Type B pancreatic cell (in vitro differentiated cells): ENCODE measurements at regions not wholly inside any gene's neighbourhood (a gene's known extent, or its start where the extent isn't known, plus 50 kb on each side); places are given as distances from the start of the nearest gene placed in this dataset.

Experiments used
- DNase-seq: peaks from one replicate; pipeline ENCODE4 v3.0.0; 2021; ENCODE audit warnings: mixed read lengths; ENCODE audit not compliant: unreplicated experiment; ENCODE audit errors: extremely low spot score
- H3K27ac Mint-ChIP-seq: 2 replicates; pipeline ENCODE4 v1.8.0; 2021; ENCODE audit warnings: mild to moderate bottlenecking, mixed read lengths
- H3K27me3 Mint-ChIP-seq: 2 replicates; pipeline ENCODE4 v1.8.0; 2021; ENCODE audit warnings: mixed read lengths
- H3K36me3 Mint-ChIP-seq: 2 replicates; pipeline ENCODE4 v1.8.0; 2021; ENCODE audit warnings: mixed read lengths
- H3K4me1 Mint-ChIP-seq: one replicate; pipeline ENCODE4 v1.8.0; 2021; ENCODE audit warnings: mixed read lengths; ENCODE audit not compliant: unreplicated experiment
- H3K4me3 Mint-ChIP-seq: 2 replicates; pipeline ENCODE4 v1.8.0; 2021; ENCODE audit warnings: mild to moderate bottlenecking, mixed read lengths
- H3K9me3 Mint-ChIP-seq: 2 replicates; pipeline ENCODE4 v1.8.0; 2021; ENCODE audit warnings: mixed read lengths
- TF ChIP-seq, protein P1 (sequence below): fragments of 200-600 bp; sonication (generic); conservative IDR thresholded peaks from 2 replicates; pipeline ENCODE4 v1.5.0; 2021; ENCODE audit warnings: antibody characterized with exemption, mild to moderate bottlenecking

DNA sequence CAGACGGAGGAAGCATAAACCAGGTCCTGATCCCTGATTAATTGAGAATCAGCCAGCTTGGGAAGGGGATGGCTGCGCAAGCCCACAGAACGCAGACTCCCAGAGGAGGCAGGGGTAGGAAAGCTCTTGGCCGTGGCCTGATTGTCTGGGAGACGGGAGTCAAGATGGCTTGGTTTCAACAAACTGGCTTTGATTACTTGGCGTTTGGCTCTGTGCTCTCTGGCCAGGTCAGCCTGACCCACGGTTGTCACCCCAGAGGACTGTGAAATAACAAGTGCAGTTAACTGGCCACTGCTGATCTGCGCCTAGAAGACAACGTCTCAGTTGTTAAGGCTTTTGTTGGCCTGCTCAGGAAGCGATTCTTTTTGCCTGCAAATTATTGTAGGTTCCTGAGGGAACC, 387.0 kb upstream of the PROK2 start:
- peaks cover 12% of the 10 kb centered on the region for H3K9me3 Mint-ChIP-seq
- DNase-seq: no peak
- H3K36me3 Mint-ChIP-seq: no peaks in the 10 kb centered on the region
- TF ChIP-seq, protein P1, sequence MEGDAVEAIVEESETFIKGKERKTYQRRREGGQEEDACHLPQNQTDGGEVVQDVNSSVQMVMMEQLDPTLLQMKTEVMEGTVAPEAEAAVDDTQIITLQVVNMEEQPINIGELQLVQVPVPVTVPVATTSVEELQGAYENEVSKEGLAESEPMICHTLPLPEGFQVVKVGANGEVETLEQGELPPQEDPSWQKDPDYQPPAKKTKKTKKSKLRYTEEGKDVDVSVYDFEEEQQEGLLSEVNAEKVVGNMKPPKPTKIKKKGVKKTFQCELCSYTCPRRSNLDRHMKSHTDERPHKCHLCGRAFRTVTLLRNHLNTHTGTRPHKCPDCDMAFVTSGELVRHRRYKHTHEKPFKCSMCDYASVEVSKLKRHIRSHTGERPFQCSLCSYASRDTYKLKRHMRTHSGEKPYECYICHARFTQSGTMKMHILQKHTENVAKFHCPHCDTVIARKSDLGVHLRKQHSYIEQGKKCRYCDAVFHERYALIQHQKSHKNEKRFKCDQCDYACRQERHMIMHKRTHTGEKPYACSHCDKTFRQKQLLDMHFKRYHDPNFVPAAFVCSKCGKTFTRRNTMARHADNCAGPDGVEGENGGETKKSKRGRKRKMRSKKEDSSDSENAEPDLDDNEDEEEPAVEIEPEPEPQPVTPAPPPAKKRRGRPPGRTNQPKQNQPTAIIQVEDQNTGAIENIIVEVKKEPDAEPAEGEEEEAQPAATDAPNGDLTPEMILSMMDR: no peak
- H3K27ac Mint-ChIP-seq: no peak overlapping the region
- H3K4me3 Mint-ChIP-seq: no peak overlapping the region
- H3K4me1 Mint-ChIP-seq: peaks cover 11% of the 10 kb centered on the region
- peaks cover 4% of the 10 kb centered on the region for H3K27me3 Mint-ChIP-seq

DNA sequence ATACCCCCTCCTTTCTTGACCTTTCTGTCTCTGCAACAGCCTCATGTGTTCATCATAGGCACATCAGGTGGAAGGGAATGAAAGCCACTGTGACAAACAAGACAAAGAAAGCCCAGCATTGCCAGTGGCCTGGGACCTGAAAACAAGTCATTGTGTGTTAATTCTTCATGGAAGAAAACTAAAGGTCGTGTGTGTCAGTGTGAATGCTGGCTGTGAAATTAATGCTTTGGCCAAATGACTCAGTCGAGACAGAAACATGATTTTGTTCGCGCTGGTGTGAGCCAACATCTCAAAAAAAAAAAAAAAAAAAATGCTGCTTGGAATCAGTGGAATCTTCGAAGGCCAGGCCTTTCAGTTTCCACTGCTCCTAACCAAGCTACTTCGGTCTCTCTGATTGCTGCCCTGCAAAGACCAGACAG, 386.5 kb upstream of the PROK2 start:
- TF ChIP-seq, protein P1: no peak
- H3K36me3 Mint-ChIP-seq: no peaks in the 10 kb centered on the region
- peaks cover 12% of the 10 kb centered on the region for H3K9me3 Mint-ChIP-seq
- no peak overlapping the region for H3K27ac Mint-ChIP-seq
- H3K27me3 Mint-ChIP-seq: peaks cover 4% of the 10 kb centered on the region
- DNase-seq: no peak
- H3K4me3 Mint-ChIP-seq: no peak overlapping the region
- peaks cover 11% of the 10 kb centered on the region for H3K4me1 Mint-ChIP-seq

DNA sequence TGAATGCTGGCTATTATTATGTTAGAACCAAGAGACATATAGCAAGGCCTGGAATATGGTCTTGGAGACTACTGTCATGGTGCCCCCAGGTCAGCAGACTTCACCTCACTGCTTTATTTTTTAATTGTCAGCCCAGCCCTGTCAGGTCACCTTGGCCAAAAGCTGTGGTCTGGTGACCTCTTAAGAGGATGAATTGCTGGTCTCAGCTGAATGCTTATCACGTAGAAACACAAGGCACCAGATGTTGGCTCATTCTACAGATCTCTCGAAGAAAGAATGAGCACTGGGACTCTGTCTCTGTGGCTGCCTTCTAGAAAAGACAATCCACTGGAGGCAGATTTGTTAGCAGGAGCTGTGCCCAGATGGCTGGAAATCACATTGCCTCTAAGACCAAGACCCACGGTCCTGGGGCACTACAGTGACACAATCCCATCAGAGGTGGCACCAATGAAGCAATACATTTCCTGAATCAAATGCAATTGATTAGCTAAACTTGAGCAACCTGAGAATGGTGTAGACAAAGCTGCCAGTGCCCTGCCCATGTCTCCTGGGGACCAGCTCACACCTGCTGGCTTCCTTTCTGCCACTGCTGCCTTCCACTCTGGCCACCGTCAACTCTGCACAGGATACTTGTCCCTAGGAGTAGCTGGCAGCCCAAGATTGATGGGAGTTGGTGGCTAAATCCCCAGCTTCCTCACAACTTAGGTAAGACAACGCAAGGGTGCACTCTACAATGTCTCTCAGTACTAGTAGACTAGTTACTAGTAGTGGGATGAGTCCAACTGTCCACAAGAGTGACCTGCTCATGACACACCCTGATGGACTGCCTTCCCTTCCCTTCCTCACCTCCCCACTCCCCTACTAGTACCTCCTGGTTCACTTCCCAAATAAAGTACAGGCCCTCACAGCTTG, 384.9 kb upstream of the PROK2 start:
- Mint-ChIP-seq H3K27me3 (peaks cover 4% of the 10 kb centered on the region), H3K4me3 (no peak overlapping the region), H3K36me3 (no peaks in the 10 kb centered on the region), H3K27ac (no peak overlapping the region), H3K4me1 (peaks cover 11% of the 10 kb centered on the region), H3K9me3 (peaks cover 12% of the 10 kb centered on the region)
- no peak for DNase-seq
- TF ChIP-seq, protein P1: no peak

DNA sequence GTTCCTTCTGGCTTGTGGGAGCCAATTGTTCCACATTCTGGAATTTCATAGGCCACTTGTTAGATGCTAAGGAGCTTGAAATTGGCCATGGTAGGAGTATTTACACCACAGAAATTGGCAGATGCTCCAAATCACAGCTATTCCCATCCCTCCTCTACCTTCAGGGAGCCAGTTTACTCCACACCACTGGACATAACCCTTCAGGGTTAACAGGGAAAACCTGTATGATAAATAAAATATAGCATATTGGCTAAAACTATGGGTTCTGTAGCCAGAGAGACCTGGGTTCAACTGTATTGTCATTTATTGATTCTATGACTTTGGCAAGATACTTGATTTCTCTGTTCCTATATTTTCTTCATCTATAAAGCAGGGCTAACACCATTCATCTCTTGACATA, 384.2 kb upstream of the PROK2 start:
- Mint-ChIP-seq H3K27me3 (peaks cover 3% of the 10 kb centered on the region), H3K27ac (no peak overlapping the region), H3K4me1 (peaks cover 9% of the 10 kb centered on the region), H3K9me3 (peaks cover 12% of the 10 kb centered on the region), H3K4me3 (no peak overlapping the region), H3K36me3 (no peaks in the 10 kb centered on the region)
- TF ChIP-seq, protein P1: no peak
- DNase-seq: no peak

DNA sequence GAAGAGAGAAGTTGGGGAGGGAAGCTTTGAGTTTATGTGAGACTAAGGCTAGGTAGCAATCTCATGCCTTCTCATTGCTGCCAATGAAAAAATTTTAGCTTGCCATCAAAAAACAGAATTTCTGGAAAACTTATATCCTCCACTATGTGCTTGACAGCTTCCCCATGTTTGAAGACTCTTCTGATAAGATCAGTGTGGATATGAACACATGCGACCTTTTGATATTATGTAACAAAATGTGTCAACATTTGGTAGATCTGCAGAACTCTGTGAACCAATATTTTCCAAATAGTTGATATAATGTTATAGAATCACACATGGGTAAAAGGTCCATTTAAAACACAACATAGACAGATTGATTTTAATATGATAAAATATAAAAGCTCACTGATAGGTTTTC, 380.9 kb upstream of the PROK2 start:
- DNase-seq: no peak
- Mint-ChIP-seq H3K36me3 (no peaks in the 10 kb centered on the region), H3K9me3 (peaks cover 12% of the 10 kb centered on the region), H3K27ac (no peak overlapping the region), H3K27me3 (peaks cover 10% of the 10 kb centered on the region), H3K4me3 (no peak overlapping the region), H3K4me1 (peaks cover 14% of the 10 kb centered on the region)
- TF ChIP-seq, protein P1: no peak
